HG02759 (cell line): ENCODE measurements at regions not wholly inside any gene's neighbourhood (a gene's known extent, or its start where the extent isn't known, plus 50 kb on each side); places are given as distances from the start of the nearest gene placed in this dataset.

Experiments
- ATAC-seq: cut with Tn5 transposase; IDR thresholded peaks from one replicate; pipeline ENCODE4 v1.9.1; 2021; ENCODE audit warnings: mild to moderate bottlenecking, moderate library complexity; ENCODE audit not compliant: unreplicated experiment

GRCh38 chr15:31953478-31953877, 76.8 kb upstream of the CHRNA7 start:
- ATAC-seq: no peak

- ATAC-seq: no peak
These were observed 75.7 kb upstream of the CHRNA7 start for GRCh38 chr15:31954374-31955172.

GRCh38 chr15:31955734-31956133, 74.6 kb upstream of the CHRNA7 start:
- no peak for ATAC-seq

- no peak for ATAC-seq
These were observed 72.7 kb upstream of the CHRNA7 start for GRCh38 chr15:31957581-31957980.

GRCh38 chr15:31964586-31965307, 65.6 kb upstream of the CHRNA7 start:
- no peak for ATAC-seq

- ATAC-seq: no peak
These were observed 60.3 kb upstream of the CHRNA7 start for GRCh38 chr15:31970007-31970406.

- ATAC-seq: no peak
These were observed 57.1 kb upstream of the CHRNA7 start for GRCh38 chr15:31973197-31973596.

- ATAC-seq: no peak
These were observed 56.0 kb upstream of the CHRNA7 start for GRCh38 chr15:31974154-31974794.

- no peak for ATAC-seq
These were observed 55.2 kb upstream of the CHRNA7 start for GRCh38 chr15:31974855-31975829.

- no peak for ATAC-seq
These were observed 54.5 kb upstream of the CHRNA7 start for GRCh38 chr15:31975830-31976229.

- ATAC-seq: no peak
These were observed 53.2 kb upstream of the CHRNA7 start for GRCh38 chr15:31977138-31977537.

GRCh38 chr15:31977812-31978661, 52.3 kb upstream of the CHRNA7 start:
- peak; percentile 60 for ATAC-seq
